PC-9 (cell line): ENCODE measurements at regions not wholly inside any gene's neighbourhood (a gene's known extent, or its start where the extent isn't known, plus 50 kb on each side); places are given as distances from the start of the nearest gene placed in this dataset.

Experiments used
- EZH2 ChIP-seq: fragments of 200-600 bp; sonication (generic); IDR thresholded peaks from 2 replicates; pipeline ENCODE4 v1.8.0; 2017; ENCODE audit warnings: antibody characterized with exemption, low read depth
- TF ChIP-seq, protein P1 (sequence below): fragments of 200-600 bp; sonication (generic); conservative IDR thresholded peaks from 2 replicates; pipeline ENCODE4 v1.6.1; 2017; ENCODE audit warnings: mixed run types, antibody characterized with exemption, mild to moderate bottlenecking, moderate library complexity

DNA sequence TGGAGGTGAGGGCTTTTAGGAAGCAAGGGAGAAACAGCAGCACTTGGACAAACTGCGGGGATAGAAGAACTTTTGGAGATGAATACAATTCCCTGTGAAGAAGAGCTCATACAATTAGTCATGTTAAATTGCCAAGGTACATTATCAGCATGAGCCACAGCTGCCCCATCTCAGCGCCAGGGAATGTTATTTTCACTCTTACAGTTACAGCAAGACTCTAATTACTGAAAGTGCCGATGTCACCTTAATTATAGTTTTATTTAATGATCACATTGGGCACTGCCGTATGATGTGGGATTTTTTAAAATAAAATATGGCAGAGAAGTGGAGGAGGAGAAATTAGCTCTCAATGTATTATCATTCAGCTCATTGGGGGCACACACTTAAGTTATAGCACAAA is 144.8 kb upstream of the MON1B start:
- TF ChIP-seq, protein P1, sequence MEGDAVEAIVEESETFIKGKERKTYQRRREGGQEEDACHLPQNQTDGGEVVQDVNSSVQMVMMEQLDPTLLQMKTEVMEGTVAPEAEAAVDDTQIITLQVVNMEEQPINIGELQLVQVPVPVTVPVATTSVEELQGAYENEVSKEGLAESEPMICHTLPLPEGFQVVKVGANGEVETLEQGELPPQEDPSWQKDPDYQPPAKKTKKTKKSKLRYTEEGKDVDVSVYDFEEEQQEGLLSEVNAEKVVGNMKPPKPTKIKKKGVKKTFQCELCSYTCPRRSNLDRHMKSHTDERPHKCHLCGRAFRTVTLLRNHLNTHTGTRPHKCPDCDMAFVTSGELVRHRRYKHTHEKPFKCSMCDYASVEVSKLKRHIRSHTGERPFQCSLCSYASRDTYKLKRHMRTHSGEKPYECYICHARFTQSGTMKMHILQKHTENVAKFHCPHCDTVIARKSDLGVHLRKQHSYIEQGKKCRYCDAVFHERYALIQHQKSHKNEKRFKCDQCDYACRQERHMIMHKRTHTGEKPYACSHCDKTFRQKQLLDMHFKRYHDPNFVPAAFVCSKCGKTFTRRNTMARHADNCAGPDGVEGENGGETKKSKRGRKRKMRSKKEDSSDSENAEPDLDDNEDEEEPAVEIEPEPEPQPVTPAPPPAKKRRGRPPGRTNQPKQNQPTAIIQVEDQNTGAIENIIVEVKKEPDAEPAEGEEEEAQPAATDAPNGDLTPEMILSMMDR: no peak
- no peak for TF ChIP-seq EZH2
